ENCODE measurements at regions not wholly inside any gene's neighbourhood (a gene's known extent, or its start where the extent isn't known, plus 50 kb on each side); places are given as distances from the start of the nearest gene placed in this dataset.

- no peak for DNase-seq (ENCODE audit: low read depth in 2 of 2)
Measured at GRCh38 chr4:180031330-180031729, 2211.9 kb upstream of the TENM3 start.

- DNase-seq (ENCODE audit: low read depth in 2 of 2) = no peak
Measured at GRCh38 chr4:180041576-180041975, 2201.6 kb upstream of the TENM3 start.

- DNase-seq (ENCODE audit: low read depth in 2 of 2) = no peak
Measured at GRCh38 chr4:180052629-180053028, 2190.6 kb upstream of the TENM3 start.

GRCh38 chr4:180054291-180054690 is 2188.9 kb upstream of the TENM3 start:
- no peak for DNase-seq (ENCODE audit: low read depth in 2 of 2)

- DNase-seq (ENCODE audit: low read depth in 2 of 2) = no peak
Measured at GRCh38 chr4:180057299-180057721, 2185.9 kb upstream of the TENM3 start.

GRCh38 chr4:180057891-180058671 is 2185.1 kb upstream of the TENM3 start:
- no peak for DNase-seq (ENCODE audit: low read depth in 2 of 2)

GRCh38 chr4:180058691-180059215 is 2184.4 kb upstream of the TENM3 start:
- DNase-seq (ENCODE audit: low read depth in 2 of 2) = no peak

- DNase-seq (ENCODE audit: low read depth in 2 of 2) = no peak
Measured at GRCh38 chr4:180059216-180059881, 2183.9 kb upstream of the TENM3 start.

GRCh38 chr4:180060159-180060889 is 2182.9 kb upstream of the TENM3 start:
- no peak for DNase-seq (ENCODE audit: low read depth in 2 of 2)

GRCh38 chr4:180081072-180081471 is 2162.1 kb upstream of the TENM3 start:
- DNase-seq (ENCODE audit: low read depth in 2 of 2) = no peak

- no peak for DNase-seq (ENCODE audit: low read depth in 2 of 2)
Measured at GRCh38 chr4:180084561-180084960, 2158.6 kb upstream of the TENM3 start.

- DNase-seq (ENCODE audit: low read depth in 2 of 2) = no peak
Measured at GRCh38 chr4:180086480-180087190, 2156.6 kb upstream of the TENM3 start.

- no peak for DNase-seq (ENCODE audit: low read depth in 2 of 2)
Measured at GRCh38 chr4:180098586-180098985, 2144.6 kb upstream of the TENM3 start.

GRCh38 chr4:180099957-180100356 is 2143.2 kb upstream of the TENM3 start:
- DNase-seq (ENCODE audit: low read depth in 2 of 2) = no peak

GRCh38 chr4:180100433-180101344 is 2142.5 kb upstream of the TENM3 start:
- DNase-seq (ENCODE audit: low read depth in 2 of 2) = no peak

- no peak for DNase-seq (ENCODE audit: low read depth in 2 of 2)
Measured at GRCh38 chr4:180101348-180102083, 2141.7 kb upstream of the TENM3 start.

- no peak for DNase-seq (ENCODE audit: low read depth in 2 of 2)
Measured at GRCh38 chr4:180103794-180104193, 2139.4 kb upstream of the TENM3 start.

- no peak for DNase-seq (ENCODE audit: low read depth in 2 of 2)
Measured at GRCh38 chr4:180105362-180105761, 2137.8 kb upstream of the TENM3 start.

GRCh38 chr4:180106122-180106521 is 2137.1 kb upstream of the TENM3 start:
- DNase-seq (ENCODE audit: low read depth in 2 of 2) = no peak

- no peak for DNase-seq (ENCODE audit: low read depth in 2 of 2)
Measured at GRCh38 chr4:180106997-180107396, 2136.2 kb upstream of the TENM3 start.
